ENCODE measurements at regions not wholly inside any gene's neighbourhood (a gene's known extent, or its start where the extent isn't known, plus 50 kb on each side); places are given as distances from the start of the nearest gene placed in this dataset.

- H3K4me1 Mint-ChIP-seq = no peaks in the 10 kb centered on the region
- H3K27me3 Mint-ChIP-seq = no peaks in the 10 kb centered on the region
- no peak overlapping the region for H3K4me3 Mint-ChIP-seq
- DNase-seq (no peak), ATAC-seq (replicated peaks) (no peak)
- H3K27ac Mint-ChIP-seq = no peak overlapping the region
- no peaks in the 10 kb centered on the region for H3K9me3 Mint-ChIP-seq
- H3K36me3 Mint-ChIP-seq = no peaks in the 10 kb centered on the region
These were observed 184.2 kb downstream of the RFC3 start for GRCh38 chr13:34002141-34002540.

GRCh38 chr13:34002924-34003323 is 185.0 kb downstream of the RFC3 start:
- Mint-ChIP-seq H3K27me3 (no peaks in the 10 kb centered on the region), H3K27ac (no peak overlapping the region), H3K4me3 (no peak overlapping the region), H3K9me3 (no peaks in the 10 kb centered on the region), H3K4me1 (no peaks in the 10 kb centered on the region), H3K36me3 (no peaks in the 10 kb centered on the region)
- no peak for ATAC-seq (replicated peaks)
- DNase-seq = no peak

GRCh38 chr13:34003656-34004055 is 185.7 kb downstream of the RFC3 start:
- Mint-ChIP-seq H3K9me3 (no peaks in the 10 kb centered on the region), H3K4me3 (no peak overlapping the region), H3K27me3 (peaks cover 0 to 5% of the 10 kb centered on the region in 2 donors), H3K4me1 (no peaks in the 10 kb centered on the region), H3K27ac (no peak overlapping the region), H3K36me3 (no peaks in the 10 kb centered on the region)
- DNase-seq = no peak
- no peak for ATAC-seq (replicated peaks)

GRCh38 chr13:34004676-34005075 is 186.7 kb downstream of the RFC3 start:
- H3K4me3 Mint-ChIP-seq = no peak overlapping the region
- no peaks in the 10 kb centered on the region for H3K36me3 Mint-ChIP-seq
- peaks cover 0 to 5% of the 10 kb centered on the region in 2 donors for H3K27me3 Mint-ChIP-seq
- ATAC-seq (replicated peaks) (no peak), DNase-seq (no peak)
- H3K27ac Mint-ChIP-seq = no peak overlapping the region
- no peaks in the 10 kb centered on the region for H3K4me1 Mint-ChIP-seq
- no peaks in the 10 kb centered on the region for H3K9me3 Mint-ChIP-seq

GRCh38 chr13:34006011-34006410 is 188.1 kb downstream of the RFC3 start:
- Mint-ChIP-seq H3K4me1 (no peaks in the 10 kb centered on the region), H3K27ac (no peak overlapping the region), H3K9me3 (peaks cover 0 to 1% of the 10 kb centered on the region in 2 donors), H3K4me3 (no peak overlapping the region), H3K27me3 (peaks cover 0 to 5% of the 10 kb centered on the region in 2 donors), H3K36me3 (no peaks in the 10 kb centered on the region)
- DNase-seq = no peak
- no peak for ATAC-seq (replicated peaks)

- Mint-ChIP-seq H3K4me1 (no peaks in the 10 kb centered on the region), H3K27me3 (peaks cover 0 to 13% of the 10 kb centered on the region in 2 donors), H3K9me3 (peaks cover 0 to 1% of the 10 kb centered on the region in 2 donors), H3K36me3 (no peaks in the 10 kb centered on the region), H3K27ac (no peak overlapping the region), H3K4me3 (no peak overlapping the region)
- no peak for ATAC-seq (replicated peaks)
- DNase-seq = no peak
These were observed 193.7 kb downstream of the RFC3 start for GRCh38 chr13:34011552-34012085.

- H3K36me3 Mint-ChIP-seq = no peaks in the 10 kb centered on the region
- H3K27ac Mint-ChIP-seq = no peak overlapping the region
- H3K9me3 Mint-ChIP-seq = peaks cover 0 to 1% of the 10 kb centered on the region in 2 donors
- H3K4me1 Mint-ChIP-seq = no peaks in the 10 kb centered on the region
- DNase-seq (no peak), ATAC-seq (replicated peaks) (no peak)
- peaks cover 0 to 13% of the 10 kb centered on the region in 2 donors for H3K27me3 Mint-ChIP-seq
- H3K4me3 Mint-ChIP-seq = no peak overlapping the region
These were observed 194.4 kb downstream of the RFC3 start for GRCh38 chr13:34012382-34012781.

GRCh38 chr13:34013061-34013460 is 195.1 kb downstream of the RFC3 start:
- peaks cover 0 to 1% of the 10 kb centered on the region in 2 donors for H3K9me3 Mint-ChIP-seq

GRCh38 chr13:34017231-34017630 is 199.3 kb downstream of the RFC3 start:
- DNase-seq (no peak), ATAC-seq (replicated peaks) (no peak)
- H3K27ac Mint-ChIP-seq = no peak overlapping the region
- peaks cover 0 to 3% of the 10 kb centered on the region in 2 donors for H3K36me3 Mint-ChIP-seq
- no peaks in the 10 kb centered on the region for H3K4me1 Mint-ChIP-seq
- H3K9me3 Mint-ChIP-seq = peaks cover 6 to 10% of the 10 kb centered on the region in 2 donors
- peaks cover 0 to 12% of the 10 kb centered on the region in 2 donors for H3K27me3 Mint-ChIP-seq
- no peak overlapping the region for H3K4me3 Mint-ChIP-seq

More at GRCh38 chr13:34013061-34013460, 195.1 kb downstream of the RFC3 start:
- Mint-ChIP-seq H3K36me3 (no peaks in the 10 kb centered on the region), H3K27ac (no peak overlapping the region), H3K4me1 (no peaks in the 10 kb centered on the region), H3K4me3 (no peak overlapping the region), H3K27me3 (peaks cover 0 to 12% of the 10 kb centered on the region in 2 donors)
- DNase-seq (no peak), ATAC-seq (replicated peaks) (no peak)

GRCh38 chr13:34019870-34020269 is 201.9 kb downstream of the RFC3 start:
- DNase-seq (no peak), ATAC-seq (replicated peaks) (no peak)
- H3K9me3 Mint-ChIP-seq = peaks cover 6 to 10% of the 10 kb centered on the region in 2 donors
- H3K4me3 Mint-ChIP-seq = no peak overlapping the region
- H3K4me1 Mint-ChIP-seq = no peaks in the 10 kb centered on the region
- H3K36me3 Mint-ChIP-seq = peaks cover 0 to 3% of the 10 kb centered on the region in 2 donors
- peaks cover 0 to 4% of the 10 kb centered on the region in 2 donors for H3K27me3 Mint-ChIP-seq
- H3K27ac Mint-ChIP-seq = no peak overlapping the region

- no peak overlapping the region for H3K4me3 Mint-ChIP-seq
- no peaks in the 10 kb centered on the region for H3K4me1 Mint-ChIP-seq
- H3K27me3 Mint-ChIP-seq = peaks cover 0 to 4% of the 10 kb centered on the region in 2 donors
- H3K27ac Mint-ChIP-seq = no peak overlapping the region
- H3K9me3 Mint-ChIP-seq = peaks cover 6 to 10% of the 10 kb centered on the region in 2 donors
- DNase-seq (no peak), ATAC-seq (replicated peaks) (no peak)
- H3K36me3 Mint-ChIP-seq = peaks cover 0 to 3% of the 10 kb centered on the region in 2 donors
These were observed 202.4 kb downstream of the RFC3 start for GRCh38 chr13:34020388-34020787.

- peaks cover 0 to 4% of the 10 kb centered on the region in 2 donors for H3K27me3 Mint-ChIP-seq
- no peak overlapping the region for H3K27ac Mint-ChIP-seq
- DNase-seq (no peak), ATAC-seq (replicated peaks) (no peak)
- H3K4me1 Mint-ChIP-seq = no peaks in the 10 kb centered on the region
- H3K4me3 Mint-ChIP-seq = no peak overlapping the region
- H3K36me3 Mint-ChIP-seq = peaks cover 0 to 3% of the 10 kb centered on the region in 2 donors
- peaks cover 6 to 10% of the 10 kb centered on the region in 2 donors for H3K9me3 Mint-ChIP-seq
These were observed 203.7 kb downstream of the RFC3 start for GRCh38 chr13:34021619-34022018.

GRCh38 chr13:34025746-34026145 is 207.8 kb downstream of the RFC3 start:
- H3K4me1 Mint-ChIP-seq = no peaks in the 10 kb centered on the region
- H3K9me3 Mint-ChIP-seq = peaks cover 6% of the 10 kb centered on the region in 2 donors
- no peaks in the 10 kb centered on the region for H3K27me3 Mint-ChIP-seq

GRCh38 chr13:34026308-34026707 is 208.4 kb downstream of the RFC3 start:
- peaks cover 5% of the 10 kb centered on the region in 2 donors for H3K9me3 Mint-ChIP-seq
- no peak for ATAC-seq (replicated peaks)

More at GRCh38 chr13:34025746-34026145, 207.8 kb downstream of the RFC3 start:
- Mint-ChIP-seq H3K4me3 (no peak overlapping the region), H3K27ac (no peak overlapping the region), H3K36me3 (peaks cover 0 to 3% of the 10 kb centered on the region in 2 donors)
- DNase-seq = no peak
- no peak for ATAC-seq (replicated peaks)

GRCh38 chr13:34028496-34029442 is 210.8 kb downstream of the RFC3 start:
- DNase-seq = no peak
- Mint-ChIP-seq H3K9me3 (no peaks in the 10 kb centered on the region), H3K4me1 (no peaks in the 10 kb centered on the region), H3K27ac (no peak overlapping the region), H3K36me3 (no peaks in the 10 kb centered on the region), H3K27me3 (no peaks in the 10 kb centered on the region), H3K4me3 (no peak overlapping the region)
- no peak for ATAC-seq (replicated peaks)

More at GRCh38 chr13:34026308-34026707, 208.4 kb downstream of the RFC3 start:
- Mint-ChIP-seq H3K36me3 (peaks cover 0 to 3% of the 10 kb centered on the region in 2 donors), H3K27ac (no peak overlapping the region), H3K4me1 (no peaks in the 10 kb centered on the region), H3K27me3 (no peaks in the 10 kb centered on the region), H3K4me3 (no peak overlapping the region)
- no peak for DNase-seq
